Tibial nerve (tissue), 4 donors: ENCODE measurements at regions not wholly inside any gene's neighbourhood (a gene's known extent, or its start where the extent isn't known, plus 50 kb on each side); places are given as distances from the start of the nearest gene placed in this dataset.

ENCODE experiments used
- DNase-seq, 2 donors: peaks; one replicate each; pipeline ENCODE4 v3.0.0-alpha.2; 2019; ENCODE audit warnings: low spot score in 2 of 2
- H3K27ac ChIP-seq, 4 donors: fragments of 200-600 bp; sonication (generic) in 3 of 4; one replicate each; pipeline ENCODE4 v1.5.1; 2017 to 2019; ENCODE audit warnings: mild to moderate bottlenecking in 1 of 4
- H3K27me3 ChIP-seq, 2 donors: fragments of 200-600 bp; sonication (generic) in 1 of 2; one replicate each; pipeline versions ENCODE4 v1.5.1 to v1.6.0; 2017 to 2019
- H3K36me3 ChIP-seq, 3 donors: fragments of 200-600 bp; sonication (generic); one replicate each; pipeline ENCODE4 v1.5.1; 2018 to 2019
- H3K4me1 ChIP-seq, 4 donors: fragments of 200-600 bp; sonication (generic) in 3 of 4; one replicate each; pipeline ENCODE4 v1.5.1; 2017 to 2019
- H3K4me3 ChIP-seq, 4 donors: fragments of 200-600 bp; sonication (generic) in 3 of 4; one replicate each; pipeline ENCODE4 v1.5.1; 2017 to 2019; ENCODE audit warnings: mild to moderate bottlenecking in 1 of 4, moderate library complexity in 1 of 4
- H3K9me3 ChIP-seq, 4 donors: fragments of 200-600 bp; sonication (generic) in 3 of 4; one replicate each; pipeline ENCODE4 v1.5.1; 2017 to 2019
- CTCF ChIP-seq, 5 experiments: fragments of 200-600 bp in 3 of 5; fragments of 450-650 bp in 2 of 5; sonication (generic) in 3 of 5; IDR thresholded peaks; one replicate each; pipeline ENCODE4 v1.5.1; 2016 to 2019; ENCODE audit warnings: antibody characterized with exemption in 5 of 5, mild to moderate bottlenecking in 3 of 5, moderate library complexity in 2 of 5
- EP300 ChIP-seq, 2 donors: sonication (generic); formaldehyde crosslinking; IDR thresholded peaks; one replicate each; pipeline ENCODE4 v1.6.1; 2017; ENCODE audit warnings: antibody characterized with exemption in 2 of 2, mild to moderate bottlenecking in 1 of 2
- POLR2A ChIP-seq, 2 donors: fragments of 450-650 bp; IDR thresholded peaks; one replicate each; pipeline ENCODE4 v1.6.1; 2017; ENCODE audit warnings: antibody characterized with exemption in 2 of 2, mild to moderate bottlenecking in 2 of 2, moderate library complexity in 2 of 2
- WGBS, 2 donors: methylation state at CpG; one replicate each; pipeline ENCODE4 v1.1.5; 2018; 5-methylcytosine and 5-hydroxymethylcytosine counted together

GRCh38 chr2:48888066-48888465, 132.5 kb upstream of the LHCGR start:
- Histone ChIP-seq H3K27me3 (no peaks in the 10 kb centered on the region), H3K27ac (no peak overlapping the region), H3K4me3 (no peak overlapping the region), H3K9me3 (no peaks in the 10 kb centered on the region), H3K36me3 (no peaks in the 10 kb centered on the region), H3K4me1 (no peaks in the 10 kb centered on the region)
- TF ChIP-seq CTCF (IDR thresholded peaks at IDR 0.05): no peak
- no peak for TF ChIP-seq POLR2A (IDR thresholded peaks at IDR 0.05)
- TF ChIP-seq EP300 (IDR thresholded peaks at IDR 0.05): no peak
- DNase-seq: no peak
- WGBS, 2 donors: 45 to 50% methylated on average over 3 of the region's 3 CpGs

GRCh38 chr2:48886919-48887318, 131.4 kb upstream of the LHCGR start:
- H3K4me3 ChIP-seq: no peak overlapping the region
- no peaks in the 10 kb centered on the region for H3K27me3 ChIP-seq
- no peak for TF ChIP-seq POLR2A (IDR thresholded peaks at IDR 0.05)
- TF ChIP-seq CTCF (IDR thresholded peaks at IDR 0.05): no peak
- no peak for TF ChIP-seq EP300 (IDR thresholded peaks at IDR 0.05)
- no peaks in the 10 kb centered on the region for H3K36me3 ChIP-seq
- 74 to 77% methylated on average over 3 of the region's 3 CpGs for WGBS, 2 donors
- no peaks in the 10 kb centered on the region for H3K4me1 ChIP-seq
- H3K27ac ChIP-seq: no peak overlapping the region
- no peaks in the 10 kb centered on the region for H3K9me3 ChIP-seq
- DNase-seq: no peak

- Histone ChIP-seq H3K9me3 (no peaks in the 10 kb centered on the region), H3K36me3 (no peaks in the 10 kb centered on the region), H3K4me1 (no peaks in the 10 kb centered on the region), H3K27ac (no peak overlapping the region), H3K4me3 (no peak overlapping the region), H3K27me3 (no peaks in the 10 kb centered on the region)
- WGBS, 2 donors: 94 to 96% methylated on average over 1 of the region's 1 CpG
- no peak for TF ChIP-seq EP300 (IDR thresholded peaks at IDR 0.05)
- no peak for DNase-seq
Measured at GRCh38 chr2:48885841-48886240, 130.3 kb upstream of the LHCGR start.

GRCh38 chr2:48883661-48884060, 128.1 kb upstream of the LHCGR start:
- Histone ChIP-seq H3K4me1 (no peaks in the 10 kb centered on the region), H3K27me3 (no peaks in the 10 kb centered on the region), H3K27ac (no peak overlapping the region), H3K4me3 (no peak overlapping the region), H3K9me3 (no peaks in the 10 kb centered on the region), H3K36me3 (no peaks in the 10 kb centered on the region)
- 77 to 95% methylated on average over 6 of the region's 6 CpGs for WGBS, 2 donors
- no peak for TF ChIP-seq EP300 (IDR thresholded peaks at IDR 0.05)
- TF ChIP-seq POLR2A (IDR thresholded peaks at IDR 0.05): no peak
- TF ChIP-seq CTCF (IDR thresholded peaks at IDR 0.05): no peak
- DNase-seq: no peak

- Histone ChIP-seq H3K9me3 (no peaks in the 10 kb centered on the region), H3K36me3 (no peaks in the 10 kb centered on the region), H3K4me3 (no peak overlapping the region), H3K27ac (no peak overlapping the region), H3K4me1 (no peaks in the 10 kb centered on the region), H3K27me3 (no peaks in the 10 kb centered on the region)
- 80 to 83% methylated on average over 2 of the region's 2 CpGs for WGBS, 2 donors
- TF ChIP-seq EP300 (IDR thresholded peaks at IDR 0.05) (no peak), POLR2A (IDR thresholded peaks at IDR 0.05) (no peak), CTCF (IDR thresholded peaks at IDR 0.05) (no peak)
- no peak for DNase-seq
Measured at GRCh38 chr2:48874282-48874681, 118.8 kb upstream of the LHCGR start.

- Histone ChIP-seq H3K27ac (no peak overlapping the region), H3K36me3 (no peaks in the 10 kb centered on the region), H3K27me3 (no peaks in the 10 kb centered on the region), H3K4me3 (no peak overlapping the region), H3K9me3 (no peaks in the 10 kb centered on the region), H3K4me1 (no peaks in the 10 kb centered on the region)
- TF ChIP-seq CTCF (IDR thresholded peaks at IDR 0.05): no peak
- no peak for TF ChIP-seq POLR2A (IDR thresholded peaks at IDR 0.05)
- no peak for TF ChIP-seq EP300 (IDR thresholded peaks at IDR 0.05)
- 81 to 83% methylated on average over 1 of the region's 1 CpG for WGBS, 2 donors
- DNase-seq: no peak
Measured at GRCh38 chr2:48873666-48874065, 118.1 kb upstream of the LHCGR start.
